HEK293 (cell line): ENCODE measurements at regions not wholly inside any gene's neighbourhood (a gene's known extent, or its start where the extent isn't known, plus 50 kb on each side); places are given as distances from the start of the nearest gene placed in this dataset.
A peak's percentile ranks its signal among the peaks of the same experiment; 100 is the strongest.

Source experiments
- CTCF ChIA-PET: fragments of 350-600 bp; formaldehyde crosslinking; extraction: SDS; loops from one replicate; lab custom pipeline; 2021; ENCODE audit warnings: antibody characterized with exemption; lab: Yijun Ruan, JAX
- POLR2A ChIA-PET: fragments of 300-600 bp; formaldehyde crosslinking; extraction: SDS; loops from one replicate; lab custom pipeline; 2020; ENCODE audit warnings: antibody characterized with exemption, inconsistent platforms; lab: Yijun Ruan, JAX
- H3K27ac ChIP-seq: fragments of 200-500 bp; sonication (Bioruptor generic); 2 replicates; pipeline ENCODE4 v1.5.1; 2014; ENCODE audit warnings: low read depth, low read length, control low read depth, inconsistent platforms; ENCODE audit errors: extremely low read depth
- H3K36me3 ChIP-seq, 2 experiments: fragments of 200-500 bp in 1 of 2; sonication (Bioruptor generic) in 1 of 2; 1 replicate in 1 of 2; 2 replicates in 1 of 2; pipeline ENCODE4 v1.5.1; 2014 to 2017; ENCODE audit warnings: inconsistent platforms in 2 of 2, low read length in 2 of 2; ENCODE audit not compliant: control insufficient read depth in 2 of 2, insufficient read depth in 1 of 2
- H3K4me1 ChIP-seq: fragments of 200-500 bp; sonication (Bioruptor generic); 2 replicates; pipeline ENCODE4 v1.5.1; 2014; ENCODE audit warnings: mild to moderate bottlenecking, low read length, inconsistent platforms; ENCODE audit not compliant: control insufficient read depth, insufficient read depth
- H3K4me3 ChIP-seq: 2 replicates; pipeline ENCODE4 v1.5.1; 2011; ENCODE audit warnings: low read depth, mild to moderate bottlenecking, control low read depth, low read length, moderate library complexity
- H3K9me3 ChIP-seq: fragments of 200-500 bp; sonication (Bioruptor generic); 2 replicates; pipeline ENCODE4 v1.5.1; 2014; ENCODE audit warnings: low read depth, low read length, inconsistent platforms; ENCODE audit not compliant: control insufficient read depth, insufficient read depth
- IKZF3 ChIP-seq: fragments of 450-650 bp; IDR thresholded peaks from 2 replicates; pipeline ENCODE4 v1.5.0; 2018; ENCODE audit warnings: missing biosample characterization, mild to moderate bottlenecking, missing genetic modification characterization, moderate library complexity
- KLF9 ChIP-seq: fragments of 450-650 bp; formaldehyde crosslinking; IDR thresholded peaks from 2 replicates; pipeline ENCODE4 v1.5.1; 2016; ENCODE audit warnings: missing biosample characterization, missing genetic modification characterization, low read depth
- OVOL3 ChIP-seq: fragments of 450-650 bp; formaldehyde crosslinking; IDR thresholded peaks from 2 replicates; pipeline ENCODE4 v1.5.1; 2016; ENCODE audit warnings: missing biosample characterization, missing genetic modification characterization
- ZBTB49 ChIP-seq: fragments of 450-650 bp; formaldehyde crosslinking; IDR thresholded peaks from 2 replicates; pipeline ENCODE4 v1.5.1; 2016; ENCODE audit warnings: missing biosample characterization, missing genetic modification characterization, low read depth
- ZFP3 ChIP-seq: fragments of 450-650 bp; formaldehyde crosslinking; IDR thresholded peaks from 2 replicates; pipeline ENCODE4 v1.5.1; 2016; ENCODE audit warnings: low read depth, missing biosample characterization, missing genetic modification characterization
- ZNF24 ChIP-seq: fragments of 450-650 bp; formaldehyde crosslinking; IDR thresholded peaks from 2 replicates; pipeline ENCODE4 v1.5.1; 2016; ENCODE audit warnings: missing biosample characterization, missing genetic modification characterization
- ZNF266 ChIP-seq: fragments of 450-650 bp; formaldehyde crosslinking; IDR thresholded peaks from 2 replicates; pipeline ENCODE4 v1.5.1; 2016; ENCODE audit warnings: missing biosample characterization, missing genetic modification characterization, low read depth
- ZNF311 ChIP-seq: fragments of 450-650 bp; formaldehyde crosslinking; IDR thresholded peaks from 2 replicates; pipeline ENCODE4 v1.5.1; 2017; ENCODE audit warnings: missing biosample characterization, missing genetic modification characterization, borderline replicate concordance
- ZNF423 ChIP-seq: fragments of 450-650 bp; formaldehyde crosslinking; IDR thresholded peaks from 2 replicates; pipeline ENCODE4 v1.5.1; 2016; ENCODE audit warnings: missing biosample characterization, missing genetic modification characterization
- ZNF510 ChIP-seq: fragments of 450-650 bp; formaldehyde crosslinking; IDR thresholded peaks from 2 replicates; pipeline ENCODE4 v1.5.1; 2018; ENCODE audit warnings: mild to moderate bottlenecking, missing genetic modification characterization, missing biosample characterization; ENCODE audit not compliant: insufficient replicate concordance
- ZNF623 ChIP-seq: fragments of 450-650 bp; formaldehyde crosslinking; IDR thresholded peaks from 2 replicates; pipeline ENCODE4 v1.5.1; 2016; ENCODE audit warnings: missing biosample characterization, missing genetic modification characterization
- ZNF624 ChIP-seq: fragments of 450-650 bp; formaldehyde crosslinking; IDR thresholded peaks from 2 replicates; pipeline ENCODE4 v1.5.1; 2017; ENCODE audit warnings: missing biosample characterization, missing genetic modification characterization
- ZNF654 ChIP-seq: fragments of 450-650 bp; formaldehyde crosslinking; IDR thresholded peaks from 2 replicates; pipeline ENCODE4 v1.5.1; 2016; ENCODE audit warnings: low read depth, missing biosample characterization, missing genetic modification characterization
- ZNF701 ChIP-seq: fragments of 450-650 bp; formaldehyde crosslinking; IDR thresholded peaks from 2 replicates; pipeline ENCODE4 v1.5.1; 2016; ENCODE audit warnings: missing biosample characterization, missing genetic modification characterization
- ZNF776 ChIP-seq: fragments of 450-650 bp; formaldehyde crosslinking; IDR thresholded peaks from 2 replicates; pipeline ENCODE4 v1.5.0; 2017; ENCODE audit warnings: missing biosample characterization, missing genetic modification characterization, borderline replicate concordance
- TF ChIP-seq, protein P1 (sequence below): fragments of 450-650 bp; formaldehyde crosslinking; IDR thresholded peaks from 2 replicates; pipeline ENCODE4 v1.5.1; 2016; ENCODE audit warnings: missing biosample characterization, missing genetic modification characterization

- Histone ChIP-seq H3K4me3 (no peak overlapping the region), H3K4me1 (no peaks in the 10 kb centered on the region), H3K9me3 (no peaks in the 10 kb centered on the region), H3K27ac (no peak overlapping the region), H3K36me3 (no peaks in the 10 kb centered on the region)
- no peak for TF ChIP-seq ZNF510 (tag by site-specific recombination)
- TF ChIP-seq ZNF24 (tag by site-specific recombination), result no peak
- no peak for TF ChIP-seq ZNF624
- no peak for TF ChIP-seq OVOL3
- no peak for TF ChIP-seq IKZF3 (tag by site-specific recombination)
- POLR2A ChIA-PET, result no interaction called here
- CTCF ChIA-PET, result interaction anchor here (0.6 to 1.7 kb wide), 6 partner anchors 32 to 665 kb away, joined by 3 to 8 read pairs (median 4); no protein-coding TSS in a partner anchor
Measured at GRCh38 chr18:77648411-77648810, 398.8 kb downstream of the GALR1 start.

DNA sequence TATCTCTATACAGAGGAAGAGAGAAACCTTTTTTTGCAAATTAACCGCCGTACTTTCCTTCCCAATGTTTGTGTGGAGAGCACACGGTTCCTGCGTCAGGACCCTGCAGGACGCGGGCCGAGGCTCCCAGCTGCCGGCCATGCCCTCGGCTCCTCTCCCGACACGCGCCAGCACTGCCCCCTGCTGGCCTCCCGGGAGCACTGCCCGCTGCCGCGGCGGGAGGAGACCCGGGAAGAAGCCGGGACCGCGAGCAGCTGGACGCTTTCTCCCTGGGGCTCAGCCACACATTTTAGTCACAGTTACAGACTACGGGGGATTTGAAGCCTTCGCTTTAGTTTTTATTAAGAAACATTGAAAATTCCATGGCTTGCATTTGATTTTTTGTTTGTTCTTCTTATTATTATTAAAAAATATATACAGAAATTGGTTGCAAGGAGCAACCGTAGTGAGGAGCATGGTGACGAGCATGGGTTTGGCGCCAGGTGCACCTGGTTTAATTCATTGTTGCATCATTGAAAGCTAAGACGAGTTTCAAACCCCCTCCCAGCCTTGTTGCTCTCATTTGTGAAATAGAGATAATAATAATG is 401.2 kb downstream of the GALR1 start:
- no peaks in the 10 kb centered on the region for H3K36me3 ChIP-seq
- no peaks in the 10 kb centered on the region for H3K4me1 ChIP-seq
- H3K9me3 ChIP-seq, result no peaks in the 10 kb centered on the region
- no peak overlapping the region for H3K27ac ChIP-seq
- TF ChIP-seq, protein P1, sequence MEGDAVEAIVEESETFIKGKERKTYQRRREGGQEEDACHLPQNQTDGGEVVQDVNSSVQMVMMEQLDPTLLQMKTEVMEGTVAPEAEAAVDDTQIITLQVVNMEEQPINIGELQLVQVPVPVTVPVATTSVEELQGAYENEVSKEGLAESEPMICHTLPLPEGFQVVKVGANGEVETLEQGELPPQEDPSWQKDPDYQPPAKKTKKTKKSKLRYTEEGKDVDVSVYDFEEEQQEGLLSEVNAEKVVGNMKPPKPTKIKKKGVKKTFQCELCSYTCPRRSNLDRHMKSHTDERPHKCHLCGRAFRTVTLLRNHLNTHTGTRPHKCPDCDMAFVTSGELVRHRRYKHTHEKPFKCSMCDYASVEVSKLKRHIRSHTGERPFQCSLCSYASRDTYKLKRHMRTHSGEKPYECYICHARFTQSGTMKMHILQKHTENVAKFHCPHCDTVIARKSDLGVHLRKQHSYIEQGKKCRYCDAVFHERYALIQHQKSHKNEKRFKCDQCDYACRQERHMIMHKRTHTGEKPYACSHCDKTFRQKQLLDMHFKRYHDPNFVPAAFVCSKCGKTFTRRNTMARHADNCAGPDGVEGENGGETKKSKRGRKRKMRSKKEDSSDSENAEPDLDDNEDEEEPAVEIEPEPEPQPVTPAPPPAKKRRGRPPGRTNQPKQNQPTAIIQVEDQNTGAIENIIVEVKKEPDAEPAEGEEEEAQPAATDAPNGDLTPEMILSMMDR (tag by site-specific recombination), result peak; percentile 74
- TF ChIP-seq KLF9 (tag by site-specific recombination) (no peak), ZNF654 (tag by site-specific recombination) (peak; percentile 57), ZNF266 (tag by site-specific recombination) (no peak)
- CTCF ChIA-PET, result interaction anchor here (0.6 to 1.9 kb wide), 25 partner anchors 10 to 861 kb away, joined by 3 to 8 read pairs (median 4); no protein-coding TSS in a partner anchor
- H3K4me3 ChIP-seq, result no peak overlapping the region
- POLR2A ChIA-PET, result no interaction called here

GRCh38 chr18:77651441-77651840 is 401.8 kb downstream of the GALR1 start:
- Histone ChIP-seq H3K27ac (no peak overlapping the region), H3K36me3 (no peaks in the 10 kb centered on the region), H3K4me3 (no peak overlapping the region), H3K4me1 (no peaks in the 10 kb centered on the region), H3K9me3 (no peaks in the 10 kb centered on the region)
- TF ChIP-seq ZNF701 (tag by site-specific recombination) (no peak), ZNF776 (tag by site-specific recombination) (no peak), ZBTB49 (no peak), ZFP3 (tag by site-specific recombination) (no peak), ZNF423 (tag by site-specific recombination) (no peak), ZNF266 (tag by site-specific recombination) (no peak), ZNF623 (tag by site-specific recombination) (no peak), ZNF24 (tag by site-specific recombination) (no peak), ZNF311 (tag by site-specific recombination) (no peak)
- CTCF ChIA-PET, result interaction anchor here (0.6 to 1.9 kb wide), 27 partner anchors 10 to 861 kb away, joined by 3 to 8 read pairs (median 3); no protein-coding TSS in a partner anchor
- POLR2A ChIA-PET, result no interaction called here
